H1 (cell line): ENCODE measurements at regions not wholly inside any gene's neighbourhood (a gene's known extent, or its start where the extent isn't known, plus 50 kb on each side); places are given as distances from the start of the nearest gene placed in this dataset.

Experiments used
- CTCF ChIA-PET: fragments of 300-600 bp; sonication (Branson Sonifier 250); formaldehyde crosslinking; loops from one replicate; lab custom pipeline; 2021; ENCODE audit not compliant: partially characterized antibody; lab: Charles Lee
- POLR2A ChIA-PET: fragments of 300-600 bp; sonication (Branson Sonifier 250); formaldehyde crosslinking; loops from one replicate; lab custom pipeline; 2021; ENCODE audit warnings: inconsistent platforms; ENCODE audit not compliant: partially characterized antibody; lab: Charles Lee
- DNase-seq, 2 experiments: peaks; one replicate each; pipeline versions ENCODE4 v3.0.0 to v3.0.0-alpha.2; 2010 to 2022; ENCODE audit warnings: low spot score in 2 of 2, low read depth in 1 of 2, mixed read lengths in 1 of 2
- FAIRE-seq: peaks from 2 replicates; lab custom pipeline; 2011; peaks lifted over from hg19 to GRCh38; lab: Jason Lieb, UNC
- H2AFZ ChIP-seq: 2 replicates; pipeline ENCODE4 v1.8.1; 2012; ENCODE audit warnings: low read length, inconsistent platforms
- H2AK5ac ChIP-seq: 2 replicates; pipeline ENCODE4 v1.6.1; 2013; ENCODE audit warnings: low read depth, low read length
- H2BK120ac ChIP-seq: replicated peaks from 2 replicates; pipeline ENCODE3; 2013; ENCODE audit warnings: low read depth, low read length, inconsistent platforms
- H2BK12ac ChIP-seq: 2 replicates; pipeline ENCODE4 v1.6.1; 2013; ENCODE audit warnings: low read depth, low read length
- H2BK15ac ChIP-seq: 2 replicates; pipeline ENCODE4 v1.6.1; 2013; ENCODE audit warnings: low read length
- H2BK20ac ChIP-seq: 2 replicates; pipeline ENCODE4 v1.6.1; 2013; ENCODE audit warnings: low read length
- H2BK5ac ChIP-seq: 2 replicates; pipeline ENCODE4 v1.6.1; 2013; ENCODE audit warnings: low read depth, low read length
- H3K14ac ChIP-seq: 2 replicates; pipeline ENCODE4 v1.6.1; 2013; ENCODE audit warnings: inconsistent platforms; ENCODE audit not compliant: insufficient read length
- H3K18ac ChIP-seq: 2 replicates; pipeline ENCODE4 v1.6.1; 2013; ENCODE audit warnings: low read length; ENCODE audit errors: extremely low read depth
- H3K23ac ChIP-seq: 2 replicates; pipeline ENCODE4 v1.6.1; 2013; ENCODE audit warnings: inconsistent platforms; ENCODE audit not compliant: insufficient read length
- H3K23me2 ChIP-seq: 2 replicates; pipeline ENCODE4 v1.6.1; 2013; ENCODE audit warnings: low read depth, low read length
- H3K27ac ChIP-seq: 2 replicates; pipeline ENCODE4 v1.6.1; 2011; ENCODE audit warnings: low read depth, low read length, inconsistent platforms
- H3K27me3 ChIP-seq, 4 experiments: replicated peaks in 1 of 4; 1 replicate in 1 of 4; 2 replicates in 3 of 4; pipeline versions ENCODE4 v1.6.1 to v1.8.1; 2011 to 2013; ENCODE audit warnings: low read length in 3 of 4, mild to moderate bottlenecking in 3 of 4, inconsistent platforms in 2 of 4, mixed read lengths in 2 of 4, moderate library complexity in 1 of 4; ENCODE audit not compliant: control insufficient read depth in 3 of 4, insufficient read depth in 3 of 4; ENCODE audit errors: extremely low read depth in 1 of 4
- H3K36me3 ChIP-seq, 4 experiments: 2 replicates each; pipeline versions ENCODE4 v1.6.1 to v1.8.1; 2011 to 2013; ENCODE audit warnings: mild to moderate bottlenecking in 4 of 4, low read length in 3 of 4, moderate library complexity in 2 of 4, control low read depth in 1 of 4, inconsistent platforms in 1 of 4; ENCODE audit not compliant: insufficient read depth in 4 of 4, control insufficient read depth in 2 of 4
- H3K4ac ChIP-seq: replicated peaks from 2 replicates; pipeline ENCODE3; 2013; ENCODE audit warnings: low read length, low read depth, mixed read lengths, inconsistent platforms; ENCODE audit not compliant: insufficient read length
- H3K4me1 ChIP-seq, 4 experiments: replicated peaks in 1 of 4; 1 replicate in 1 of 4; 2 replicates in 3 of 4; pipeline versions ENCODE4 v1.6.1 to v1.8.1; 2011 to 2013; ENCODE audit warnings: low read length in 3 of 4, inconsistent platforms in 2 of 4, mixed read lengths in 1 of 4; ENCODE audit not compliant: insufficient read depth in 4 of 4, control insufficient read depth in 3 of 4
- H3K4me2 ChIP-seq, 2 experiments: 2 replicates each; pipeline versions ENCODE4 v1.6.1 to v1.8.1; 2011 to 2013; ENCODE audit warnings: low read depth in 2 of 2, low read length in 2 of 2, control low read depth in 1 of 2, inconsistent platforms in 1 of 2, mild to moderate bottlenecking in 1 of 2; ENCODE audit not compliant: insufficient read depth in 1 of 2
- H3K4me3 ChIP-seq, 4 experiments: fragments of 200-600, 300-600 bp in 1 of 4; sonication (generic), shearing (Covaris generic), sonication (Bioruptor Twin) in 1 of 4; 2 replicates each; pipeline versions ENCODE4 v1.5.1 to v1.8.1; 2011 to 2016; ENCODE audit warnings: low read length in 4 of 4, low read depth in 3 of 4, control low read depth in 2 of 4, inconsistent platforms in 2 of 4, mild to moderate bottlenecking in 2 of 4, mixed read lengths in 1 of 4, moderate library complexity in 1 of 4; ENCODE audit not compliant: insufficient read depth in 2 of 4; ENCODE audit errors: extremely low read depth in 1 of 4
- H3K56ac ChIP-seq: replicated peaks from 2 replicates; pipeline ENCODE3; 2013; ENCODE audit warnings: low read depth, mild to moderate bottlenecking, mixed read lengths, low read length, inconsistent platforms; ENCODE audit not compliant: insufficient read length
- H3K79me1 ChIP-seq: 2 replicates; pipeline ENCODE4 v1.6.1; 2013; ENCODE audit warnings: low read depth, low read length, control low read depth
- H3K79me2 ChIP-seq, 2 experiments: 2 replicates each; pipeline versions ENCODE4 v1.6.1 to v1.8.1; 2012 to 2013; ENCODE audit warnings: low read length in 2 of 2, mild to moderate bottlenecking in 2 of 2, inconsistent platforms in 1 of 2; ENCODE audit not compliant: insufficient read depth in 2 of 2, control insufficient read depth in 1 of 2
- H3K9ac ChIP-seq, 4 experiments: replicated peaks in 1 of 4; 1 replicate in 1 of 4; 2 replicates in 3 of 4; pipeline versions ENCODE4 v1.6.1 to v1.8.1; 2011 to 2013; ENCODE audit warnings: low read depth in 3 of 4, low read length in 3 of 4, control low read depth in 2 of 4, mild to moderate bottlenecking in 2 of 4, moderate library complexity in 2 of 4, inconsistent platforms in 1 of 4; ENCODE audit errors: extremely low read depth in 1 of 4
- H3K9me3 ChIP-seq, 2 experiments: 2 replicates each; pipeline versions ENCODE4 v1.6.1 to v1.8.1; 2012 to 2013; ENCODE audit warnings: mild to moderate bottlenecking in 2 of 2, moderate library complexity in 2 of 2, control low read depth in 1 of 2, inconsistent platforms in 1 of 2, low read depth in 1 of 2, low read length in 1 of 2, mixed read lengths in 1 of 2; ENCODE audit not compliant: insufficient read depth in 2 of 2
- H4K20me1 ChIP-seq, 2 experiments: replicated peaks in 1 of 2; 2 replicates each; pipeline versions ENCODE3 to v1.8.1; 2011 to 2013; ENCODE audit warnings: inconsistent platforms in 2 of 2, low read length in 2 of 2, mild to moderate bottlenecking in 1 of 2; ENCODE audit not compliant: insufficient read depth in 2 of 2, control insufficient read depth in 1 of 2
- H4K5ac ChIP-seq: 2 replicates; pipeline ENCODE4 v1.6.1; 2013; ENCODE audit warnings: low read length, low read depth, mixed read lengths, inconsistent platforms; ENCODE audit not compliant: insufficient read length
- H4K8ac ChIP-seq: 2 replicates; pipeline ENCODE4 v1.8.0; 2013; ENCODE audit warnings: mild to moderate bottlenecking, moderate library complexity, low read length, inconsistent platforms; ENCODE audit not compliant: insufficient read depth; ENCODE audit errors: extremely low read depth
- H4K91ac ChIP-seq: replicated peaks from 2 replicates; pipeline ENCODE3; 2013; ENCODE audit warnings: low read length, mixed read lengths, inconsistent platforms; ENCODE audit not compliant: insufficient read length
- ATF2 ChIP-seq: IDR thresholded peaks from 2 replicates; pipeline ENCODE4 v1.6.1; 2012; ENCODE audit warnings: low read length, inconsistent platforms
- BCL11A ChIP-seq, 2 experiments: IDR thresholded peaks; one replicate each; pipeline ENCODE4 v1.6.1; 2011; ENCODE audit warnings: low read depth in 2 of 2, low read length in 2 of 2, mild to moderate bottlenecking in 2 of 2
- BRCA1 ChIP-seq: IDR thresholded peaks from 2 replicates; pipeline ENCODE4 v1.6.1; 2012; ENCODE audit warnings: low read depth, low read length, improper control_type of control experiment
- CHD1 ChIP-seq: IDR thresholded peaks from 2 replicates; pipeline ENCODE4 v1.6.1; 2012; ENCODE audit warnings: low read depth, low read length, improper control_type of control experiment
- CREB1 ChIP-seq: IDR thresholded peaks from 2 replicates; pipeline ENCODE4 v1.6.1; 2012; ENCODE audit warnings: inconsistent platforms
- JUN ChIP-seq: IDR thresholded peaks from 2 replicates; pipeline ENCODE4 v1.6.1; 2011; ENCODE audit warnings: low read depth, mild to moderate bottlenecking, improper control_type of control experiment, low read length
- KDM4A ChIP-seq: IDR thresholded peaks from one replicate; pipeline ENCODE4 v1.7.1; 2012; ENCODE audit warnings: low read depth, mild to moderate bottlenecking, moderate library complexity, low read length, inconsistent platforms; ENCODE audit not compliant: severe bottlenecking
- MAFK ChIP-seq: IDR thresholded peaks from 2 replicates; pipeline ENCODE4 v1.6.1; 2012; ENCODE audit warnings: low read depth, mild to moderate bottlenecking, improper control_type of control experiment, low read length
- MAX ChIP-seq: IDR thresholded peaks from 2 replicates; pipeline ENCODE4 v1.6.1; 2012; ENCODE audit warnings: inconsistent platforms
- NRF1 ChIP-seq: IDR thresholded peaks from 2 replicates; pipeline ENCODE4 v1.6.1; 2011; ENCODE audit warnings: mild to moderate bottlenecking, low read depth, low read length, improper control_type of control experiment
- PHF8 ChIP-seq: fragments of 200-600 bp; sonication (generic); conservative IDR thresholded peaks from 2 replicates; pipeline ENCODE4 v1.7.1; 2012; ENCODE audit warnings: low read depth, mild to moderate bottlenecking, inconsistent platforms, low read length, moderate library complexity
- RFX5 ChIP-seq: IDR thresholded peaks from 2 replicates; pipeline ENCODE4 v1.6.1; 2011; ENCODE audit warnings: low read depth, low read length, improper control_type of control experiment, borderline replicate concordance
- SP1 ChIP-seq: IDR thresholded peaks from 2 replicates; pipeline ENCODE4 v1.6.1; 2011; ENCODE audit warnings: low read depth, low read length
- TBP ChIP-seq: IDR thresholded peaks from 2 replicates; pipeline ENCODE4 v1.6.1; 2011; ENCODE audit warnings: low read depth, low read length, improper control_type of control experiment
- YY1 ChIP-seq: IDR thresholded peaks from 2 replicates; pipeline ENCODE4 v1.6.1; 2011; ENCODE audit warnings: low read depth, mild to moderate bottlenecking, low read length
- WGBS, 2 experiments: shearing (Covaris generic) in 1 of 2; methylation state at CpG; one replicate each; pipeline versions ENCODE4 v1.1.6 to v1.1.7; 2013 to 2015; ENCODE audit warnings: low lambda C conversion rate in 2 of 2, mixed read lengths in 2 of 2, inconsistent platforms in 1 of 2, low coverage in 1 of 2, missing lambda C conversion rate in 1 of 2; ENCODE audit not compliant: insufficient replicate concordance in 2 of 2, insufficient coverage in 1 of 2, insufficient read length in 1 of 2; ENCODE audit errors: extremely low coverage in 1 of 2, missing lambda C conversion rate in 1 of 2; 5-methylcytosine and 5-hydroxymethylcytosine counted together

- H2BK15ac ChIP-seq: no peak overlapping the region
- ChIA-PET CTCF (interaction anchor here (1.1 kb wide), 1 partner anchor 52 kb away, joined by 3 read pairs; no protein-coding TSS in a partner anchor), POLR2A (no interaction called here)
- no peaks in the 10 kb centered on the region for H3K79me1 ChIP-seq
- no peak for DNase-seq
- no peaks in the 10 kb centered on the region for H3K9me3 ChIP-seq
- no peak overlapping the region for H2BK20ac ChIP-seq
- no peaks in the 10 kb centered on the region for H3K27me3 ChIP-seq
- H3K9ac ChIP-seq: no peak overlapping the region
- H3K23me2 ChIP-seq: no peaks in the 10 kb centered on the region; the same call in 1 of the 2 replicates
- no peak overlapping the region for H3K14ac ChIP-seq
- no peak overlapping the region for H3K23ac ChIP-seq
- H3K18ac ChIP-seq: no peak overlapping the region
- H3K4me2 ChIP-seq: no peak overlapping the region
- 100% methylated on average over 1 of the region's 1 CpG; no CpG with 5 or more reads in 1 of the 2 experiments for WGBS, 2 experiments
- no peak overlapping the region for H2BK120ac ChIP-seq
- no peak overlapping the region for H4K8ac ChIP-seq
- no peak overlapping the region for H2AFZ ChIP-seq
- no peaks in the 10 kb centered on the region for H3K79me2 ChIP-seq
- no peak overlapping the region for H3K56ac ChIP-seq
- H2AK5ac ChIP-seq: no peak overlapping the region
- no peak overlapping the region for H4K91ac ChIP-seq
- H4K20me1 ChIP-seq: no peaks in the 10 kb centered on the region
- H3K27ac ChIP-seq: no peak overlapping the region
- H3K4me3 ChIP-seq: no peak overlapping the region
- H3K4ac ChIP-seq: no peak overlapping the region
- H4K5ac ChIP-seq: no peak overlapping the region
- no peak overlapping the region for H2BK12ac ChIP-seq
- no peak for FAIRE-seq
- H2BK5ac ChIP-seq: no peak overlapping the region
- no peaks in the 10 kb centered on the region for H3K36me3 ChIP-seq
- no peaks in the 10 kb centered on the region for H3K4me1 ChIP-seq
- TF ChIP-seq TBP (no peak), BCL11A (IDR thresholded peaks at IDR 0.05; ENCODE audit: low read depth in 2 of 2, low read length in 2 of 2) (no peak), ATF2 (no peak), PHF8 (no peak), MAFK (no peak), CREB1 (no peak), YY1 (no peak), NRF1 (no peak), JUN (no peak), RFX5 (no peak), KDM4A (no peak), BRCA1 (no peak), CHD1 (no peak), SP1 (no peak), MAX (no peak)
These were observed 612.2 kb downstream of the DIPK2A start for GRCh38 chr3:144583871-144584270.
